ENCODE measurements at regions not wholly inside any gene's neighbourhood (a gene's known extent, or its start where the extent isn't known, plus 50 kb on each side); places are given as distances from the start of the nearest gene placed in this dataset.

GRCh38 chr5:6225121-6225607 lies 153.2 kb downstream of the MED10 start:
- no peaks in the 10 kb centered on the region for H3K9me3 ChIP-seq (ENCODE audit: low read depth)
- peaks cover 7% of the 10 kb centered on the region for H3K9me3 Mint-ChIP-seq
- H2AFZ ChIP-seq (replicated peaks), result no peak overlapping the region
- TF ChIP-seq EZH2phosphoT487 (IDR thresholded peaks at IDR 0.05), result no peak
- TF ChIP-seq EZH2 (IDR thresholded peaks at IDR 0.05), result no peak
- no peak for TF ChIP-seq CTCF (IDR thresholded peaks at IDR 0.05)
- no peak overlapping the region for H3K4me3 Mint-ChIP-seq
- H3K4me1 ChIP-seq, result peaks cover 6% of the 10 kb centered on the region
- H3K79me2 ChIP-seq (ENCODE audit: low read depth), result no peaks in the 10 kb centered on the region
- H3K9ac ChIP-seq, result no peak overlapping the region
- H3K27me3 ChIP-seq, result peaks cover 8% of the 10 kb centered on the region
- no peak overlapping the region for H3K4me3 ChIP-seq
- no peaks in the 10 kb centered on the region for H3F3A ChIP-seq (ENCODE audit: low read depth)
- H3K27ac ChIP-seq, result no peak overlapping the region
- no peaks in the 10 kb centered on the region for H3K4me1 Mint-ChIP-seq
- H3K36me3 ChIP-seq, result no peaks in the 10 kb centered on the region
- no peak for DNase-seq (ENCODE audit: low spot score)
- H3K27me3 Mint-ChIP-seq (ENCODE audit: insufficient read depth, low read depth), result peaks cover 2% of the 10 kb centered on the region
- H3K27ac Mint-ChIP-seq, result no peak overlapping the region
- no peaks in the 10 kb centered on the region for H3K36me3 Mint-ChIP-seq
- H3K4me2 ChIP-seq, result no peak overlapping the region
- H4K20me1 ChIP-seq (ENCODE audit: low read depth), result no peaks in the 10 kb centered on the region

- no peak overlapping the region for H2AFZ ChIP-seq (replicated peaks)
- H3F3A ChIP-seq (ENCODE audit: low read depth), result no peaks in the 10 kb centered on the region
- no peaks in the 10 kb centered on the region for H3K79me2 ChIP-seq (ENCODE audit: low read depth)
- no peak for DNase-seq (ENCODE audit: low spot score)
- peaks cover 8% of the 10 kb centered on the region for H3K27me3 ChIP-seq
- no peak overlapping the region for H3K4me3 Mint-ChIP-seq
- no peaks in the 10 kb centered on the region for H3K4me1 Mint-ChIP-seq
- no peaks in the 10 kb centered on the region for H3K36me3 ChIP-seq
- no peaks in the 10 kb centered on the region for H4K20me1 ChIP-seq (ENCODE audit: low read depth)
- H3K36me3 Mint-ChIP-seq, result no peaks in the 10 kb centered on the region
- peaks cover 2% of the 10 kb centered on the region for H3K27me3 Mint-ChIP-seq (ENCODE audit: insufficient read depth, low read depth)
- no peak overlapping the region for H3K4me2 ChIP-seq
- H3K27ac ChIP-seq, result no peak overlapping the region
- no peak overlapping the region for H3K9ac ChIP-seq
- H3K27ac Mint-ChIP-seq, result no peak overlapping the region
- TF ChIP-seq CTCF (IDR thresholded peaks at IDR 0.05) (no peak), EZH2phosphoT487 (IDR thresholded peaks at IDR 0.05) (no peak), EZH2 (IDR thresholded peaks at IDR 0.05) (no peak)
- no peaks in the 10 kb centered on the region for H3K9me3 ChIP-seq (ENCODE audit: low read depth)
- peaks cover 7% of the 10 kb centered on the region for H3K4me1 ChIP-seq
- H3K4me3 ChIP-seq, result no peak overlapping the region
- peaks cover 7% of the 10 kb centered on the region for H3K9me3 Mint-ChIP-seq
Measured at GRCh38 chr5:6224406-6224805, 153.9 kb downstream of the MED10 start.

GRCh38 chr5:6222899-6223298 lies 155.4 kb downstream of the MED10 start:
- no peak overlapping the region for H3K9ac ChIP-seq
- peaks cover 7% of the 10 kb centered on the region for H3K4me1 ChIP-seq
- H3K27me3 ChIP-seq, result no peaks in the 10 kb centered on the region
- H3K27ac ChIP-seq, result no peak overlapping the region
- no peaks in the 10 kb centered on the region for H4K20me1 ChIP-seq (ENCODE audit: low read depth)
- Mint-ChIP-seq H3K4me1 (no peaks in the 10 kb centered on the region), H3K27ac (no peak overlapping the region), H3K36me3 (no peaks in the 10 kb centered on the region), H3K4me3 (no peak overlapping the region), H3K27me3 (ENCODE audit: insufficient read depth, low read depth) (peaks cover 2% of the 10 kb centered on the region), H3K9me3 (peaks cover 7% of the 10 kb centered on the region)
- H3K36me3 ChIP-seq, result no peaks in the 10 kb centered on the region
- no peak overlapping the region for H3K4me2 ChIP-seq
- H3F3A ChIP-seq (ENCODE audit: low read depth), result no peaks in the 10 kb centered on the region
- H3K9me3 ChIP-seq (ENCODE audit: low read depth), result no peaks in the 10 kb centered on the region
- H3K4me3 ChIP-seq, result no peak overlapping the region
- H2AFZ ChIP-seq (replicated peaks), result no peak overlapping the region
- no peaks in the 10 kb centered on the region for H3K79me2 ChIP-seq (ENCODE audit: low read depth)
- TF ChIP-seq EZH2phosphoT487 (IDR thresholded peaks at IDR 0.05) (no peak), EZH2 (IDR thresholded peaks at IDR 0.05) (no peak)
- no peak for DNase-seq (ENCODE audit: low spot score)

- H3K27ac Mint-ChIP-seq, result no peak overlapping the region
- Histone ChIP-seq H3K27me3 (no peaks in the 10 kb centered on the region), H3K79me2 (ENCODE audit: low read depth) (no peaks in the 10 kb centered on the region), H4K20me1 (ENCODE audit: low read depth) (no peaks in the 10 kb centered on the region), H2AFZ (replicated peaks) (no peak overlapping the region), H3K9me3 (ENCODE audit: low read depth) (no peaks in the 10 kb centered on the region), H3K4me2 (no peak overlapping the region), H3K36me3 (no peaks in the 10 kb centered on the region), H3K9ac (no peak overlapping the region), H3F3A (ENCODE audit: low read depth) (no peaks in the 10 kb centered on the region), H3K4me3 (no peak overlapping the region), H3K4me1 (peaks cover 7% of the 10 kb centered on the region), H3K27ac (no peak overlapping the region)
- no peaks in the 10 kb centered on the region for H3K4me1 Mint-ChIP-seq
- TF ChIP-seq CTCF (IDR thresholded peaks at IDR 0.05) (no peak), EZH2phosphoT487 (IDR thresholded peaks at IDR 0.05) (no peak), EZH2 (IDR thresholded peaks at IDR 0.05) (no peak)
- H3K36me3 Mint-ChIP-seq, result no peaks in the 10 kb centered on the region
- H3K4me3 Mint-ChIP-seq, result no peak overlapping the region
- peaks cover 7% of the 10 kb centered on the region for H3K9me3 Mint-ChIP-seq
- no peak for DNase-seq (ENCODE audit: low spot score)
- peaks cover 5% of the 10 kb centered on the region for H3K27me3 Mint-ChIP-seq (ENCODE audit: insufficient read depth, low read depth)
Measured at GRCh38 chr5:6222121-6222520, 156.2 kb downstream of the MED10 start.

Data from neural progenitor cell (in vitro differentiated cells).